Neutrophil (primary cell): ENCODE measurements at regions not wholly inside any gene's neighbourhood (a gene's known extent, or its start where the extent isn't known, plus 50 kb on each side); places are given as distances from the start of the nearest gene placed in this dataset.

ENCODE experiments used
- H3K27ac ChIP-seq: fragments of 200-600 bp; sonication (generic); 2 replicates; pipeline ENCODE4 v1.5.1; 2016; ENCODE audit warnings: mild to moderate bottlenecking, moderate library complexity
- H3K27me3 ChIP-seq: fragments of 200-600 bp; sonication (generic); 2 replicates; pipeline ENCODE4 v1.6.0; 2016; ENCODE audit warnings: mild to moderate bottlenecking
- H3K36me3 ChIP-seq: fragments of 200-600 bp; sonication (generic); 2 replicates; pipeline ENCODE4 v1.5.1; 2017
- H3K4me1 ChIP-seq, 2 experiments: fragments of 200-600 bp in 1 of 2; sonication (generic) in 1 of 2; 1 replicate in 1 of 2; 2 replicates in 1 of 2; pipeline versions ENCODE4 v1.5.1 to v1.6.1; 2013 to 2016; ENCODE audit warnings: low read depth in 1 of 2, low read length in 1 of 2, mild to moderate bottlenecking in 1 of 2, moderate library complexity in 1 of 2; ENCODE audit not compliant: control insufficient read depth in 1 of 2, insufficient read depth in 1 of 2
- H3K4me3 ChIP-seq, 2 experiments: fragments of 200-600 bp in 1 of 2; sonication (generic) in 1 of 2; 1 replicate in 1 of 2; 2 replicates in 1 of 2; pipeline ENCODE4 v1.5.1; 2013 to 2016; ENCODE audit warnings: low read depth in 1 of 2, low read length in 1 of 2, mild to moderate bottlenecking in 1 of 2, moderate library complexity in 1 of 2
- H3K9me3 ChIP-seq: fragments of 200-600 bp; sonication (generic); 2 replicates; pipeline ENCODE4 v1.5.1; 2016
- CTCF ChIP-seq: fragments of 200-600 bp; sonication (generic); IDR thresholded peaks from 2 replicates; pipeline ENCODE4 v1.5.1; 2016; ENCODE audit warnings: antibody characterized with exemption

DNA sequence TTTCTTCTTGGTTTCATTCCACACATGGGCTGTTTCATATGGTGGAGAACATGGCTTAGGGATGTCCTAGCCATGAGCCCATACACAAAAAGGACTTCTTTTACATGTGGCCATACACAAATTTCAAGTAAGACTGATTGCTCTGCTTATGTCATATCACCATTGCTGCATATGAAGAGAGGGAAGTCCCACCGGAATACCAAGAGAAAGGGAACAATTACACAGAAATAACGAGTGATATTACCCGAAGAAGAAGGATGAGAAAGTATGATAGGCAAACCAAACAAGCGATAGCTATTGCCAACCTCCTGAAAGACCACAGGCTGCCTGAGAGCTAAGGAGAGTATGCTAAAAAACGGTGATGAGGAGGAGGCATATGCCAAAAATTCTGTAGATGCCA lies 70.5 kb upstream of the TNFRSF21 start:
- no peak overlapping the region for H3K4me3 ChIP-seq
- no peaks in the 10 kb centered on the region for H3K4me1 ChIP-seq
- no peaks in the 10 kb centered on the region for H3K36me3 ChIP-seq
- no peak for TF ChIP-seq CTCF
- peaks cover 26% of the 10 kb centered on the region for H3K27me3 ChIP-seq
- no peaks in the 10 kb centered on the region for H3K9me3 ChIP-seq
- no peak overlapping the region for H3K27ac ChIP-seq

DNA sequence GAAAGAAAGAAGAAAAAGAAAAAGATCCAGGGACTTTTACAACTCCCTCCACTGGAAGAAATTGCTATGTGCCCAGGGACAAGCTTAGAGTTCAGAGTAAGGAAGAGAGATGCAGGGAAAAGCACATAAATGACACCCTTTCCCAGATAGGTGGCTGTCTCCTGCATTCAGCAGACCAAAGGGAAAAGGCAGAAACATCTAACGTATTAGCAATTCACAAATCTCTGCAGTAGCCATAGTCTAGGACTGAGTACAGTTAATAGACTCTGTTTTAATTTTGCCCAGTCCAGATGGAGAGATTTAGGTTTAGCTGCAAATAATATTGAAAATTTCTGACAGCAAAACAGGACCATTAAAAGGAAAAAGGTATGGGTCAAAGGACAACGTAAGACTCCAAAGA lies 71.3 kb upstream of the TNFRSF21 start:
- Histone ChIP-seq H3K4me3 (no peak overlapping the region), H3K36me3 (no peaks in the 10 kb centered on the region), H3K9me3 (no peaks in the 10 kb centered on the region), H3K27me3 (peaks cover 22% of the 10 kb centered on the region), H3K27ac (no peak overlapping the region), H3K4me1 (no peaks in the 10 kb centered on the region)
- TF ChIP-seq CTCF = no peak

GRCh38 chr6:47383360-47383759 lies 73.7 kb upstream of the TNFRSF21 start:
- H3K9me3 ChIP-seq = no peaks in the 10 kb centered on the region
- H3K36me3 ChIP-seq = no peaks in the 10 kb centered on the region
- H3K4me1 ChIP-seq = no peaks in the 10 kb centered on the region
- H3K27me3 ChIP-seq = peaks cover under 1% of the 10 kb centered on the region
- TF ChIP-seq CTCF = no peak
- H3K4me3 ChIP-seq = no peak overlapping the region
- no peak overlapping the region for H3K27ac ChIP-seq

DNA sequence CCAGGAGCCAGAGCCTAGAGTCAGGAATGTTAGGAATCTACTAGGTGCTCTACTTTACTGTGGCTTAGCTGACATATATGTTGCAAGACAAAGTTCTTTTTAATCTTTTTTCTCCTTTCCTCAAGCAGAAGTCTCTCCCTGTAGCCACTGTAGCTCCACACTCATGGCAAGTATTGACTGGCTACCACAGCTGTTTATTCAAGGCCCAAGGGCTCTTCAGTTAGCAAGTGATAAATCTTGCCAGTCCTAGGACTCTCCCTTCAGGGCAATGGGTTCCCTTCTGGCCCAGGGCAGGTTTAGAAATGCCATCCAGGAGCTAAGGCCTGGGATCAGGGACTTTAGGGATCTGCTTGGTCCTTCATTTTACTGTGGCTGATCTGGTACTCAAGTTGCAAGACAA lies 82.0 kb upstream of the TNFRSF21 start:
- Histone ChIP-seq H3K27me3 (no peaks in the 10 kb centered on the region), H3K4me1 (no peaks in the 10 kb centered on the region), H3K4me3 (no peak overlapping the region), H3K9me3 (no peaks in the 10 kb centered on the region), H3K36me3 (no peaks in the 10 kb centered on the region), H3K27ac (no peak overlapping the region)
- no peak for TF ChIP-seq CTCF

DNA sequence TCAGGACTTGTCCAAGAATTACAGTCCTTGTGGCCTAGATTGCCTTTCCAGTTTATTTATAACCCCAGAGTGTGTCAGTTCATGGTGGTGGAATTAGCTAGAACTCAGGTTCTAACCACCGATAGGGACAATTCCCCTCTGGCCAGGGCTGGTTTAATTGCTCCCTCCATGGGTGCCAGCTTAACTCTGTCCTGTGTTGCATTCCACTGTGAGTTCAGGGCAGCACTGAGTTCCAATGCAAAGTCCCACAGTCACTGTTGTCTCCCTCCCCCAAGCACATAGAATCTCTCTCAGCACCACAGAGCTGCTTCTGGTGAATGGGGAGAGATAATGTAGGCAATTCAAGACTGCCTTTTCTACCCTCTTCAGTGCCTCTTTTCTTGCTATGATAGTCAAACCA lies 82.5 kb upstream of the TNFRSF21 start:
- H3K27me3 ChIP-seq = no peaks in the 10 kb centered on the region
- H3K27ac ChIP-seq = no peak overlapping the region
- TF ChIP-seq CTCF = no peak
- H3K9me3 ChIP-seq = no peaks in the 10 kb centered on the region
- no peaks in the 10 kb centered on the region for H3K4me1 ChIP-seq
- no peak overlapping the region for H3K4me3 ChIP-seq
- H3K36me3 ChIP-seq = no peaks in the 10 kb centered on the region
